GM18907 (cell line): ENCODE measurements at regions not wholly inside any gene's neighbourhood (a gene's known extent, or its start where the extent isn't known, plus 50 kb on each side); places are given as distances from the start of the nearest gene placed in this dataset.
"Not testable (repeated sequence)": the region's sequence is repeated elsewhere in the genome, so short reads cannot be mapped to it uniquely, and the experiment has no call there.

Experiments
- ATAC-seq: cut with Tn5 transposase; IDR thresholded peaks from one replicate; pipeline ENCODE4 v1.9.1; 2021; ENCODE audit warnings: mild to moderate bottlenecking, moderate library complexity; ENCODE audit not compliant: unreplicated experiment

GRCh38 chr14:62455446-62455845, 589.8 kb downstream of the KCNH5 start:
- no peak for ATAC-seq

DNA sequence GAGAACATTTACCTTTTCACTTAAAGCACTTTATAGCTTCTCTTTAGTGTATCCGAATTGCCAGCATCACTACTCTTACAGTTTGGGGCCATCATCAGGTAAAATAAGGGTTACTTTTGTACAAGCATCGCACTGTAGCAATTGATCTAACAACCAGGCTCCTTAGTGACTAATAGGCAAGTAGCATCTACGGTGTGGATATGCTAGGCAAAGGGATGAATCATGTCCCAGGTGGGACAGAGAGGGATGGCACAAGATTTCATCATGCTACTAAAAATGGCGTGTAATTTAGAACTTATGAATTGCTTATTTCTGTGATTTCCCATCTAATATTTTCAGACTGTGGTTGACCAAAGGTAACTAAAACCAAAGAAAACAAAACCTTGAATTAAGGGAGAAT, 582.3 kb downstream of the KCNH5 start:
- ATAC-seq, result no peak

DNA sequence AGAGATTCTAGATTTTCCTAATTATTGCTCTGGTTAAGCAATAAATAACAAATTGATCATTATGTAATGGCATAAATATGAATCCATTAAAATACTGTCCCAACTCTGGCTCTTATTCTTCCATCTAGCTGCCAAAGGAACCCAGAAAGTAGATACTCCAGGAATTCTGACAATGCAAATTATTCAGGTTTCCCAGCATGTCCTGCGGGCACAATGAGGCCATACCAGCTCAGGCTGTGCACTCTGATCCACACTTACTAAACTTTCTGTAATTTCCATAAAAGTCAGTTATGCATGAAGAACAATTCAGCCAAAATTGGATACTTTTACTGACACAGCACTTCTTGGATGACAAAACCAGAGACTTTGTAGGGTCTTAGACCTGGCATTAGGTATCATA, 576.3 kb downstream of the KCNH5 start:
- no peak for ATAC-seq

DNA sequence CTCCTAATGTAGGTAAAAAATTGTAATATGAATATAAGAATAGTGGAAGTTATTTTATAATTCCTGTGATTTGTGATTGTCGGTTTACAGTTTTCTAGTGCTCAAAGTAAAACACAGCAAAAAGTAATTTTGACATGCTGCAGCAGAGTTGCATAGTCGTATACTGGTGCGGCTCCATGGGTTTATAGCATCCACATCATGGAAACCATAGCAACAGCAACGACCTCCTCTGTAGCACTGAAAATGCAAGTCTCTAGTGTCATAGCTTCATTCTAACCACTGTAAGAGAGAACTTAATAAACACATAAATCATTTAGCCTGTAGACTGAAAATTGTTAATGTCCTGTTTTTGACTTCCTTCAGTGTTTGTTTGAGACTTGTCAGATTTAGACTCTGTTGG, 574.3 kb downstream of the KCNH5 start:
- no peak for ATAC-seq

GRCh38 chr14:62491146-62491545, 554.1 kb downstream of the KCNH5 start:
- ATAC-seq, result no peak

- ATAC-seq, result no peak
Observed at GRCh38 chr14:62497708-62498107, 547.5 kb downstream of the KCNH5 start.

DNA sequence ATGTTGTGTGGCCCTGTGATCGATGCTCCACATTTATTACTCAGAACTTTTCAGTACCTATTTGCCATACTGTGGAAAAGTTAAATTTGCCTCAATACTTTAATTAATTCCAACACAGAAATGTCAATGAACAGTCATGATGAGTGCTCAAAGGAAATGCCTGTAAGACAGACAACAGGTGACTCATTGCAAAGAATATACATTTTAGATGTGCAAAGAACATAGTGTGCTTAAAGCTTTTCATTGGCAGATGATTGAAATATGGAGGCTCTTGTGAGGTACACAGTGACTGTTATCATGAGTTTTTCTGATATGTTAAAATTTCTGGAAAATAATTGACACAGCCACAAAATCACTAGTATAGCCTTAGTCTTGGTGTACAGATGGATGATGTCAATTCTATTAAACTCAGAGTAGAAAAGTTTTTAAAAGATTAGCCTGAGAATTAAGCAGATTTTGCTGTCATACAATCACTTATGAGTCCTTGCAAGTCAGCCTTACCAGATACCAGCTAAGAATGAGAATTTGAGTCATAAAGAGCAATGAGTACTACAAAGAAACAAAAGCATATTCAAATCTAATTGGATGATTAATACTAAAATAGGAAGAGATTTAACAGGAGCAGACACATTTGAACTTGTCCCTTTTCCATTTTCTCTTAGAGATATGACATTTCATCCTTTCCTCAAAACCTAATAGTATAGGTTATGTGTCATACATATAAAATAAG, 544.1 kb downstream of the KCNH5 start:
- no peak for ATAC-seq

DNA sequence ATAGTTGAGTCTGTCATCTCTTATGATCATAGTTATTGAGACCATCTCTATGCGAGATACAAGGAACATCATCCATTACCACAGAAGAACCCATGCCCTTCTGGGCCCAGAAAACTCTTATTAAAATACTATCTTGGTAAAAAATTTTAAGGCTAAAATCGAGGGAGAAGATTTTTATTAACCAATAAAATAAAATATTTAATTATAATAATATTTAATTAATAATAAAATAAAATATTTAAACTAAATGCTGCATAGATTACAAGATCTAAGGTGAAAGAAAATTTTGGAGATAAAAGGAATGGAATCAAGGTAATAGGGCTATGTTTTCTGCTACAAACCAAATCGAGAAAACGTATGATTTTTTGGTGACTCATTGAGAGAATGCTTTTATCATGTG, 540.2 kb downstream of the KCNH5 start:
- ATAC-seq, result no peak

- not testable (repeated sequence) for ATAC-seq
Observed at GRCh38 chr14:62521309-62521708, 523.9 kb downstream of the KCNH5 start.

DNA sequence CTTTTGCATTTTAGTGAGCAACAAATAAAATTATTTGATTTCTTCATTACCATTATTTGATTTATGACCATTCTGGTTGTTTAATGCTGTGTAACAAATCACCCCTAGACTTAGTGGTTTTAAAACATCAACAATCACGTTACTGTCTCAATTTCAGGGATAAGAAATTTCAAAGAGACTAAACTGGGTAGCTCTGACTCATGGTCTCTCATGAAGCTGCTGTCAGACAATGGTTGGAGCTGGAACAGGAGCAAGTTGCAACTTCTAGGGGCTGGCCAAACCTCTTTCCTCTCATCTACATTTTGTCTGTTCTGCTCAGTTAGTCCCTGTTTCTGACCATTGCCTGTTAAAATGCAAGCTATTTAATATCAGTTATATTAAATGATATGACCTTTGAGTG, 517.0 kb downstream of the KCNH5 start:
- no peak for ATAC-seq

DNA sequence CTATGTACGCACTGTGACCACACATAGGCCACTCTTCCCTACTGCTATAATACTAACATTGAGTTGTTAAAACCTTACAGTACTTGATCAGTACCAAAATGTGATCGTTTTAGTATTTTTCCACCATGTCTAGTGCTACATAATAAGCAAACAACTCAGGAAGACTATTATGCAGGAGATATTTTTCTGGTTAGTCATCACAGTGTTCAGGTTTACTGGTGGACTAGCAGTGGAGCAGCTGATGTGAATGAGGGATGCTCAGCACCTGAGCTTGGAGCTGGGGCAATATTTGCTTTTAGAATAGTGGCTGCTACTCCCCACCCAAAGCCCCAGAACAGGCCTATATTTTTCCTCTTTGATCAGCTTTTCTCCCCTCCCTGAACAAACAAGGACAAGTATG, 513.1 kb downstream of the KCNH5 start:
- ATAC-seq, result no peak

DNA sequence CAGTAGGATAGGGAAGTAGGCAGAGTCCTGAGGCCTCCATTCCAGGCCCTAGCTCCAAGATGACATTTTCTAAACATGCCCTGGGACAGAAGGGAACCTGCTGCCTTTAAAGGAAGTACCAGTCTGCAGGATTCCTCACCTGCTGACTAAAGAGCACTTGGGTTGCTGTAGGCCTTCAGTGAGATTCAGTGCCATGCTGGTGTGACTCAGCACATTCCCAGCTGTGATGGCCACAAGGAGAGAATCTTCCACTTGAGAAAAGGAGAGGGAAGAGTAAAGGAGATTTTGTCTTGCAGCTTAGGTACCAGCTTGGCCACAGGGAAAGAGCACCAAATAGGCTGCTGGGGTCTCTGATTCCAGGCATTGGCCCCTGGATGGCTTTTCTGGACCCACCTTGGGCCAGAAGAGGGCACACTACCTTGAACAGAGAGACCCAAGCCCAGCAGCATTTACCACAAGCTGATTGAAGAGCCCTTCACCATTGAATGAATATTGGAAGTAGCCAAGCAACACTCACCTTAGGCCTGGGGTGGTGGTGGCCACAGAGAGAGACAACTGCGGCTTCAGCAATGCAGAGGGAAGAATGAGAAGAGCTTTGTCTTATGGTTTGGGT, 498.3 kb downstream of the KCNH5 start:
- no peak for ATAC-seq

DNA sequence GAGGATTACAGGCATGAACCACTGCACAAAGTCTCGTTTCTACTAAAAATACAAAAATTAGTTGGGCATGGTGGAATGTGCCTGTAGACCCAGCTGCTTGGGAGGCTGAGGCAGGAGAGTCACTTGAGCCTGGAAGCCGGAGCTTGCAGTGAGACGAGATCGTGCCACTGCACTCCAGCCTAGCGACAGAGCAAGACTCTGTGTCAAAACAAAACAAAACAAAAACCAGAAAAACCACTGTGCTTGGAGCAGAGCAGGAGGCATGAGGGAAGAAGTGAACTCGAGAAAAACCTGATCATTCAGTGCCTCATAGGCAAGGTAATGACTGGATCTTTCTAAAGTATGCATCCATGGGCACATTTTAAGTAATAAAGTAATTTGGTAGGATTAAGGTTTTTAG, 487.8 kb downstream of the KCNH5 start:
- no peak for ATAC-seq

DNA sequence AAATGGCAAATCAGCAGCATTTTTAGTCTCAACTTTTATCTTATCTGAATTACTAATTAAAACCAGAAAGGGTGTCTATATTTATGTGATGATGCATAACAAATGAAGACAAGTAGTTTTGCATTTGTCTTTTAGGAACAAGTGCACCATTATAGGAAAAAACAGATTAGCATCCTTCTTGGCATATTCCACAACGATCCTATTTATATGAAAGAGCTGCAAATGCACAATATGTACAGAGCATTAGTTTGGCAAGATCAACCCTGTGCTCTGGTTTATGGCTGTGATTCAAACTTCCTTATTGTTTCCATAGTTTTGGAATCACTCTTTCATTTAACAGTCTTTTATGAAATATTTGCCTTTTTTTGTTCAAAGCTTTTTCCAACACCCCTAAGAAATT, 486.8 kb downstream of the KCNH5 start:
- ATAC-seq, result no peak

- ATAC-seq, result no peak
Observed at GRCh38 chr14:62585247-62585646, 460.0 kb downstream of the KCNH5 start.

DNA sequence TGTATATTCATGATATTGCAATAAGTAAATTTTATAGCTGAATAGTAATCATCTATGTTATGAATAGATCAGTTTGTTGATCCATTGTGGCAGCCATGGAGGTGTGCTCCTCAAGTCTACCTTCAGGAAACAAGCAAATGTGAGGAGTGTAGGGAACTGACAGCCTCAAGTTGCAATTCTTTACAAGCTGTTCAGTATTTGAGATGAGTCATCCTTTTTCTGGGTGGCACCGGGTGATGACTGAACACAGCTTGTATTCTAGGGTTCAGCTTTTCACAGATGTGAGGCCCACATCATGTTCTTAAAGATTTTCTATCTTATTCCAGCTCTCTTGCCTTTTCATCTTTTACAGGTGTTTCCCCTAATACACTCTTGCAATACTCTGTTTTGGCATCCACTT, 452.4 kb downstream of the KCNH5 start:
- no peak for ATAC-seq

DNA sequence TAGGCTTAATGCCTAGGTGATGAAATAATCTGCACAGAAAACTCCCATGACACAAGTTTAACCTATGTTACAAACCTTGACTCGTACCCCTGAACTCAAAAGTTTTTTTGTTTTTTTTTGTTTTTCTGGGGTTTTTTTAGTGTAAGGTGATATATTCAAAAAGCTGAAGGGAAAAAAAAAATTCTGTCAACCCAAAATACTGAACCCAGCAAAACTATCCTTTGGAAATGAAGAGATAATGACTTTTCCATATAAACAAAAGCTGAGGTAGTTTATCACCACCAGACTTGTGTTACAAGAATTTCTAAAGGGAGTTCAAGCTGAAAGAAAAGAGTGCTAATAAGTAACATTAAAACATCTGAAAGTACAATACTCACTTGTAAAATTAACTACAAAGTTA, 448.1 kb downstream of the KCNH5 start:
- ATAC-seq, result no peak

DNA sequence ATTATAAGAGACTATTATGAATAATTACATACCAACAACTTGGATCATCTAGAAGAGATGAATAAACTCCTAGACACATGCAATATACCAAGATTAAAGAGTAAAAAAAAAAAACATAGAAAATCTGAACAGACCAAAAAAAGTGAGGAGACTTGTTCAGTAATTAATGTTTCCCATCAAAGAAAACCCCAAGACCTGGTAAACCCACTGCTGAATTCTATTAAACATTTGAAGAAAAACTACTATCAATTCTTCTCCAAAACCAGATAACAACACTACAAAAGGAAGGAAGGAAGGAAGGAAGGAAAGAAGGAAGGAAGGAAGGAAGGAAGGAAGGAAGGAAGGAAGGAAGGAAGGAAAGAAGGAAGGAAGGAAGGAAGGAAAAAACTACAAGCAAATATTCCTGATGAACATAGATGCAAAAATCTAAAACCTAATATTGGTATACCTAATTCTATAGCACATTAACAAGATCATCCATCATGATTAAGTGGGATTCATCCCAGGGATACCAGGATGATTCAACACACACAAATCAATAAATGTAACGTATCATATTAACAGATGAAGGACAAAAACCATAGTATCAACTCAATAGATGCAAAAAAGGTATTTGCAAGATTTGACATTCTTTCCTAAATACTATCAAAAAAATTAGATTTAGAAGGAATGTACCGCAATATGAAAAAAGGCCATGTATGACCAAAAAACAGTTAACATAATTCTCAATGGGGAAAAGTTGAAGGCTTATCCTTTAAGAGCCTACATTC, 445.5 kb downstream of the KCNH5 start:
- ATAC-seq, result no peak

DNA sequence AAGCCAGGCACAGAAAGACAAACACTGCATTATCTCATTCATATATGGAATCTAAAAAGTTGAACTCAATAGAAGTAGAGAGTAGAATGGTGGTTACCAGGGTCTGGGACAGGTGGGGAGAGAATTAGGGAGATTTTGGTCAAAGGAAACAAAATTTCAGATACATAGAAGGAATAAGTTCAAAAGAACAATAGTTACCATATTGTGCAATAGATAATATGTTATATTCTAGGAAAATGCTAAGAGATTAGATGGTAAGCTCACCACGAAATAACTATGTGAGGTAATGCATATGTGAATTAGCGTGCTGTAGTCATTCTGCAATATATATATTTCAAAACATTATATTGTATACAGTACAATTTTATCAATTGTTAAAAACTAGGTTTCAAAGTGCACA, 442.5 kb downstream of the KCNH5 start:
- no peak for ATAC-seq

DNA sequence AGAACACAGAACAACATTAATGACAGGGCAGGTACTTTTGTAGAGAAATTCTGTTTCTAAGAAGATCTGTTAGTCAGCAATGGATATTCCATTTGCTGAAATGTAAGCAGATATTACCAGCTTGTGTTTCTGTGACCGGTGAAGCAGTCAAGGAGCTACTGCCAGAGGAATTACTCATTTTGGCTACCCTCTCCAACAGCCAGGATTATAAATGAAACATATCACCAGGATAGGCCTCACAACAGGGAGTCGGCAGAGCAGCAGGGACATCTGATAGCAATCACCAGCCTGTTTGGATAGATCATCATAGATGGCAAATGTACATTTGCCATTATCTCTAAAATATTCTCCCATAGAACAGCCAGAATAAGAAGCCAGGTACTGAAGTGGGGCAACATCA, 440.7 kb downstream of the KCNH5 start:
- ATAC-seq, result no peak

GRCh38 chr14:62614122-62614521, 431.1 kb downstream of the KCNH5 start:
- ATAC-seq, result no peak

GRCh38 chr14:62616668-62617067, 428.6 kb downstream of the KCNH5 start:
- ATAC-seq, result no peak
